ENCODE measurements at regions not wholly inside any gene's neighbourhood (a gene's known extent, or its start where the extent isn't known, plus 50 kb on each side); places are given as distances from the start of the nearest gene placed in this dataset.

GRCh38 chr14:101215266-101215665, 311.7 kb upstream of the RTL1 start:
- Histone ChIP-seq H3K9ac (ENCODE audit: low read length) (no peak overlapping the region), H2AFZ (ENCODE audit: low read depth, low read length) (no peak overlapping the region), H4K20me1 (ENCODE audit: insufficient read depth) (no peaks in the 10 kb centered on the region), H3K27ac (ENCODE audit: low read length) (no peak overlapping the region), H3K9me3 (ENCODE audit: low read length) (no peaks in the 10 kb centered on the region), H3K27me3 (ENCODE audit: insufficient read depth, low read depth, low read length) (no peaks in the 10 kb centered on the region), H3K4me3 (ENCODE audit: low read length) (no peak overlapping the region), H3K36me3 (ENCODE audit: insufficient read depth, low read length) (no peaks in the 10 kb centered on the region), H3K79me2 (replicated peaks; ENCODE audit: insufficient read depth, low read length) (no peaks in the 10 kb centered on the region), H3F3A (ENCODE audit: insufficient read depth, low read length, poor library complexity, severe bottlenecking) (no peaks in the 10 kb centered on the region), H3K4me2 (ENCODE audit: low read length) (no peak overlapping the region), H3K9me2 (ENCODE audit: insufficient read depth, low read length) (no peaks in the 10 kb centered on the region)
- TF ChIP-seq, protein P1, sequence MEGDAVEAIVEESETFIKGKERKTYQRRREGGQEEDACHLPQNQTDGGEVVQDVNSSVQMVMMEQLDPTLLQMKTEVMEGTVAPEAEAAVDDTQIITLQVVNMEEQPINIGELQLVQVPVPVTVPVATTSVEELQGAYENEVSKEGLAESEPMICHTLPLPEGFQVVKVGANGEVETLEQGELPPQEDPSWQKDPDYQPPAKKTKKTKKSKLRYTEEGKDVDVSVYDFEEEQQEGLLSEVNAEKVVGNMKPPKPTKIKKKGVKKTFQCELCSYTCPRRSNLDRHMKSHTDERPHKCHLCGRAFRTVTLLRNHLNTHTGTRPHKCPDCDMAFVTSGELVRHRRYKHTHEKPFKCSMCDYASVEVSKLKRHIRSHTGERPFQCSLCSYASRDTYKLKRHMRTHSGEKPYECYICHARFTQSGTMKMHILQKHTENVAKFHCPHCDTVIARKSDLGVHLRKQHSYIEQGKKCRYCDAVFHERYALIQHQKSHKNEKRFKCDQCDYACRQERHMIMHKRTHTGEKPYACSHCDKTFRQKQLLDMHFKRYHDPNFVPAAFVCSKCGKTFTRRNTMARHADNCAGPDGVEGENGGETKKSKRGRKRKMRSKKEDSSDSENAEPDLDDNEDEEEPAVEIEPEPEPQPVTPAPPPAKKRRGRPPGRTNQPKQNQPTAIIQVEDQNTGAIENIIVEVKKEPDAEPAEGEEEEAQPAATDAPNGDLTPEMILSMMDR (IDR thresholded peaks at IDR 0.05; ENCODE audit: poor library complexity, severe bottlenecking) = no peak
- TF ChIP-seq TAF1 (IDR thresholded peaks at IDR 0.05; ENCODE audit: low read depth) = no peak
- TF ChIP-seq REST (IDR thresholded peaks at IDR 0.05; ENCODE audit: borderline replicate concordance) = no peak
- no peak for TF ChIP-seq RAD21 (conservative IDR thresholded peaks at IDR 0.05)
- TF ChIP-seq SMC3 (conservative IDR thresholded peaks at IDR 0.05; ENCODE audit: poor library complexity) = no peak
- TF ChIP-seq EP300 (conservative IDR thresholded peaks at IDR 0.05; ENCODE audit: poor library complexity, severe bottlenecking) = no peak

DNA sequence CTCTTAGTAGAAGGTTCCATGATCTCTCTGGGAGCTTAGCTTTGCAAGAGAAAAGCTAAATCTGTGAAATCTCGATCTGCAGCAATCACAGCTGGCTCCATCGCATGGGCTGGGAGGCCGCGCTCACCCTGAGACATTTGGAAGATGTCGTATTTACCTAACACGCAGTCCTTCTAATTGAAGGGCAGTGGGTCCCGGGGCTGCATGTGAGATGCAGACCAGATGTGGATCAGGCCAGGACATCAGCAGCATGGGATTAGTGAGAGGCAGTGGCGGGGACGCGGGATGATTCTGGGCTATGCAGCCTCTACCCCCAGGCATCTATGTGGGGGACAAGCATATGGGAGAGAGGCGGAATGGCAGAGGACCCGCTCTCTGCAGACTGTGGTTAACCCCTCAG, 312.4 kb upstream of the RTL1 start:
- TF ChIP-seq MXI1 (conservative IDR thresholded peaks at IDR 0.05; ENCODE audit: poor library complexity, severe bottlenecking) (no peak), SMC3 (conservative IDR thresholded peaks at IDR 0.05; ENCODE audit: poor library complexity) (no peak), RAD21 (conservative IDR thresholded peaks at IDR 0.05) (no peak), REST (IDR thresholded peaks at IDR 0.05; ENCODE audit: borderline replicate concordance) (no peak), TAF1 (IDR thresholded peaks at IDR 0.05; ENCODE audit: low read depth) (no peak), EP300 (conservative IDR thresholded peaks at IDR 0.05; ENCODE audit: poor library complexity, severe bottlenecking) (no peak), EZH2 (IDR thresholded peaks at IDR 0.05; ENCODE audit: borderline replicate concordance, insufficient read depth, low read length, poor library complexity, severe bottlenecking) (no peak), POLR2AphosphoS5 (IDR thresholded peaks at IDR 0.05) (no peak)
- TF ChIP-seq, protein P1 (IDR thresholded peaks at IDR 0.05; ENCODE audit: poor library complexity, severe bottlenecking) = no peak
- no peaks in the 10 kb centered on the region for H3F3A ChIP-seq (ENCODE audit: insufficient read depth, low read length, poor library complexity, severe bottlenecking)
- no peak overlapping the region for H2AFZ ChIP-seq (ENCODE audit: low read depth, low read length)
- H4K20me1 ChIP-seq (ENCODE audit: insufficient read depth) = no peaks in the 10 kb centered on the region
- no peaks in the 10 kb centered on the region for H3K9me2 ChIP-seq (ENCODE audit: insufficient read depth, low read length)
- no peaks in the 10 kb centered on the region for H3K79me2 ChIP-seq (replicated peaks; ENCODE audit: insufficient read depth, low read length)
- no peaks in the 10 kb centered on the region for H3K36me3 ChIP-seq (ENCODE audit: insufficient read depth, low read length)
- no peaks in the 10 kb centered on the region for H3K9me3 ChIP-seq (ENCODE audit: low read length)
- no peak overlapping the region for H3K4me2 ChIP-seq (ENCODE audit: low read length)
- H3K4me3 ChIP-seq (ENCODE audit: low read length) = no peak overlapping the region
- no peak overlapping the region for H3K9ac ChIP-seq (ENCODE audit: low read length)
- H3K27me3 ChIP-seq (ENCODE audit: insufficient read depth, low read depth, low read length) = no peaks in the 10 kb centered on the region
- H3K27ac ChIP-seq (ENCODE audit: low read length) = no peak overlapping the region

All from neural cell (in vitro differentiated cells).